Right lung (tissue), 2 donors: ENCODE measurements at regions not wholly inside any gene's neighbourhood (a gene's known extent, or its start where the extent isn't known, plus 50 kb on each side); places are given as distances from the start of the nearest gene placed in this dataset.
"Not testable (repeated sequence)": the region's sequence is repeated elsewhere in the genome, so short reads cannot be mapped to it uniquely, and the experiment has no call there.

Experiments used
- DNase-seq, 2 donors: peaks; one replicate each; pipeline ENCODE4 v3.0.0-alpha.2; 2013

GRCh38 chr3:17905996-17906395 lies 163.6 kb upstream of the TBC1D5 start:
- no peak for DNase-seq

- DNase-seq, result no peak
Measured at GRCh38 chr3:17901893-17902292, 159.5 kb upstream of the TBC1D5 start.

- DNase-seq, result peak in 1 of 2 donors; percentile 7
Measured at GRCh38 chr3:17894434-17895060, 152.1 kb upstream of the TBC1D5 start.

- DNase-seq, result no peak
Measured at GRCh38 chr3:17891139-17891856, 148.9 kb upstream of the TBC1D5 start.

GRCh38 chr3:17885986-17886385 lies 143.6 kb upstream of the TBC1D5 start:
- DNase-seq, result no peak

- no peak for DNase-seq
Measured at GRCh38 chr3:17882981-17883380, 140.6 kb upstream of the TBC1D5 start.

GRCh38 chr3:17877299-17877698 lies 134.9 kb upstream of the TBC1D5 start:
- DNase-seq, result no peak

- DNase-seq, result no peak
Measured at GRCh38 chr3:17874636-17875035, 132.2 kb upstream of the TBC1D5 start.

GRCh38 chr3:17872457-17872856 lies 130.0 kb upstream of the TBC1D5 start:
- DNase-seq, result no peak

- DNase-seq, result no peak
Measured at GRCh38 chr3:17865631-17866030, 123.2 kb upstream of the TBC1D5 start.

GRCh38 chr3:17861476-17861875 lies 119.0 kb upstream of the TBC1D5 start:
- DNase-seq, result no peak

- not testable (repeated sequence) for DNase-seq
Measured at GRCh38 chr3:17860840-17861471, 118.5 kb upstream of the TBC1D5 start.

GRCh38 chr3:17852217-17852616 lies 109.8 kb upstream of the TBC1D5 start:
- no peak for DNase-seq

- DNase-seq, result no peak
Measured at GRCh38 chr3:17850448-17850847, 108.0 kb upstream of the TBC1D5 start.

- DNase-seq, result no peak
Measured at GRCh38 chr3:17848102-17848501, 105.7 kb upstream of the TBC1D5 start.

- no peak for DNase-seq
Measured at GRCh38 chr3:17847156-17847555, 104.7 kb upstream of the TBC1D5 start.

GRCh38 chr3:17846466-17846865 lies 104.0 kb upstream of the TBC1D5 start:
- no peak for DNase-seq

- no peak for DNase-seq
Measured at GRCh38 chr3:17845026-17845812, 102.8 kb upstream of the TBC1D5 start.

- DNase-seq, result no peak
Measured at GRCh38 chr3:17844236-17844635, 101.8 kb upstream of the TBC1D5 start.

- peak; percentile 42 to 58 for DNase-seq
Measured at GRCh38 chr3:17841190-17841828, 98.9 kb upstream of the TBC1D5 start.

- DNase-seq, result no peak
Measured at GRCh38 chr3:17840651-17841050, 98.2 kb upstream of the TBC1D5 start.

- DNase-seq, result no peak
Measured at GRCh38 chr3:17840126-17840525, 97.7 kb upstream of the TBC1D5 start.
